ENCODE measurements at regions not wholly inside any gene's neighbourhood (a gene's known extent, or its start where the extent isn't known, plus 50 kb on each side); places are given as distances from the start of the nearest gene placed in this dataset.

DNA sequence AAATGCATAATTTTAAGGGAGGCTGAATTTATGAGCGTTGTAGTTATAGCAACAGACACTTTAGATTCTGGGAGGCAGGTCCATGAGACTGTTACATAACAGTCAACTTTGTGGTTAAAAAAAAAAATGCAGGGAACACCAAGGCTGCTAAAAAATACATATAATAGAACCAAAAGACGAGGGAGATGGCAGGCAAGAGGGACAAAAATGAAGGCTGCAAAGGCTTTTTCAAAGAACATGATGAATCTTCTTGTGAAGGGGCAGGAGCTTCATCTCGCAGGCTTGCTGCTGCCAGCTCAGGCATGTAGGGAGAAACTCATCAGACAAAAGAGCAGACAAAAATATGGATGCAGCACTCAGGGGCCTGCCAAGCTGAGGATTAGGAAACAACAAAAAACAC lies 243.9 kb downstream of the SHQ1 start:
- DNase-seq (ENCODE audit: low read depth in 1 of 2, low spot score in 1 of 2) (no peak), ATAC-seq (no peak), FAIRE-seq (no peak)
- no peak overlapping the region for H3K4me3 ChIP-seq
- WGBS (ENCODE audit: missing lambda C conversion rate): 50% methylated on average over 3 of the region's 3 CpGs
- CTCF ChIA-PET: interaction anchor here (0.6 to 1.6 kb wide), 4 partner anchors 14 to 791 kb away, joined by 3 to 6 read pairs (median 3); no protein-coding TSS in a partner anchor
- no peak overlapping the region for H3K4me2 ChIP-seq
- no peaks in the 10 kb centered on the region for H3K4me1 ChIP-seq
- TF ChIP-seq POLR2AphosphoS2 (conservative IDR thresholded peaks at IDR 0.05; ENCODE audit: low read length): no peak
- TF ChIP-seq CHD4 (IDR thresholded peaks at IDR 0.05; ENCODE audit: borderline replicate concordance): no peak
- no peak for TF ChIP-seq NPAS2 (CRISPR knock-in tag; IDR thresholded peaks at IDR 0.05; ENCODE audit: borderline replicate concordance)
- no peak for TF ChIP-seq JUNB (IDR thresholded peaks at IDR 0.05)
- TF ChIP-seq ZSCAN20 (CRISPR knock-in tag; IDR thresholded peaks at IDR 0.05): no peak
- no peak for TF ChIP-seq FOXS1 (CRISPR knock-in tag; IDR thresholded peaks at IDR 0.05)
- TF ChIP-seq, protein P1, sequence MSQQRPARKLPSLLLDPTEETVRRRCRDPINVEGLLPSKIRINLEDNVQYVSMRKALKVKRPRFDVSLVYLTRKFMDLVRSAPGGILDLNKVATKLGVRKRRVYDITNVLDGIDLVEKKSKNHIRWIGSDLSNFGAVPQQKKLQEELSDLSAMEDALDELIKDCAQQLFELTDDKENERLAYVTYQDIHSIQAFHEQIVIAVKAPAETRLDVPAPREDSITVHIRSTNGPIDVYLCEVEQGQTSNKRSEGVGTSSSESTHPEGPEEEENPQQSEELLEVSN (IDR thresholded peaks at IDR 0.05; ENCODE audit: borderline replicate concordance, low read depth): no peak
- no peak for TF ChIP-seq MAZ (IDR thresholded peaks at IDR 0.05; ENCODE audit: borderline replicate concordance, low read depth, low read length)
- TF ChIP-seq, protein P2, sequence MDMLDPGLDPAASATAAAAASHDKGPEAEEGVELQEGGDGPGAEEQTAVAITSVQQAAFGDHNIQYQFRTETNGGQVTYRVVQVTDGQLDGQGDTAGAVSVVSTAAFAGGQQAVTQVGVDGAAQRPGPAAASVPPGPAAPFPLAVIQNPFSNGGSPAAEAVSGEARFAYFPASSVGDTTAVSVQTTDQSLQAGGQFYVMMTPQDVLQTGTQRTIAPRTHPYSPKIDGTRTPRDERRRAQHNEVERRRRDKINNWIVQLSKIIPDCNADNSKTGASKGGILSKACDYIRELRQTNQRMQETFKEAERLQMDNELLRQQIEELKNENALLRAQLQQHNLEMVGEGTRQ (IDR thresholded peaks at IDR 0.05): no peak
- no peak for TF ChIP-seq PHF8 (IDR thresholded peaks at IDR 0.05; ENCODE audit: borderline replicate concordance, low read depth)
- TF ChIP-seq TP53 (CRISPR knock-in tag; IDR thresholded peaks at IDR 0.05): no peak
- TF ChIP-seq, protein P3, sequence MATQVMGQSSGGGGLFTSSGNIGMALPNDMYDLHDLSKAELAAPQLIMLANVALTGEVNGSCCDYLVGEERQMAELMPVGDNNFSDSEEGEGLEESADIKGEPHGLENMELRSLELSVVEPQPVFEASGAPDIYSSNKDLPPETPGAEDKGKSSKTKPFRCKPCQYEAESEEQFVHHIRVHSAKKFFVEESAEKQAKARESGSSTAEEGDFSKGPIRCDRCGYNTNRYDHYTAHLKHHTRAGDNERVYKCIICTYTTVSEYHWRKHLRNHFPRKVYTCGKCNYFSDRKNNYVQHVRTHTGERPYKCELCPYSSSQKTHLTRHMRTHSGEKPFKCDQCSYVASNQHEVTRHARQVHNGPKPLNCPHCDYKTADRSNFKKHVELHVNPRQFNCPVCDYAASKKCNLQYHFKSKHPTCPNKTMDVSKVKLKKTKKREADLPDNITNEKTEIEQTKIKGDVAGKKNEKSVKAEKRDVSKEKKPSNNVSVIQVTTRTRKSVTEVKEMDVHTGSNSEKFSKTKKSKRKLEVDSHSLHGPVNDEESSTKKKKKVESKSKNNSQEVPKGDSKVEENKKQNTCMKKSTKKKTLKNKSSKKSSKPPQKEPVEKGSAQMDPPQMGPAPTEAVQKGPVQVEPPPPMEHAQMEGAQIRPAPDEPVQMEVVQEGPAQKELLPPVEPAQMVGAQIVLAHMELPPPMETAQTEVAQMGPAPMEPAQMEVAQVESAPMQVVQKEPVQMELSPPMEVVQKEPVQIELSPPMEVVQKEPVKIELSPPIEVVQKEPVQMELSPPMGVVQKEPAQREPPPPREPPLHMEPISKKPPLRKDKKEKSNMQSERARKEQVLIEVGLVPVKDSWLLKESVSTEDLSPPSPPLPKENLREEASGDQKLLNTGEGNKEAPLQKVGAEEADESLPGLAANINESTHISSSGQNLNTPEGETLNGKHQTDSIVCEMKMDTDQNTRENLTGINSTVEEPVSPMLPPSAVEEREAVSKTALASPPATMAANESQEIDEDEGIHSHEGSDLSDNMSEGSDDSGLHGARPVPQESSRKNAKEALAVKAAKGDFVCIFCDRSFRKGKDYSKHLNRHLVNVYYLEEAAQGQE (IDR thresholded peaks at IDR 0.05): no peak
- H3K9me3 ChIP-seq: no peaks in the 10 kb centered on the region
- no peak overlapping the region for H3K27ac ChIP-seq
- POLR2A ChIA-PET: no interaction called here

DNA sequence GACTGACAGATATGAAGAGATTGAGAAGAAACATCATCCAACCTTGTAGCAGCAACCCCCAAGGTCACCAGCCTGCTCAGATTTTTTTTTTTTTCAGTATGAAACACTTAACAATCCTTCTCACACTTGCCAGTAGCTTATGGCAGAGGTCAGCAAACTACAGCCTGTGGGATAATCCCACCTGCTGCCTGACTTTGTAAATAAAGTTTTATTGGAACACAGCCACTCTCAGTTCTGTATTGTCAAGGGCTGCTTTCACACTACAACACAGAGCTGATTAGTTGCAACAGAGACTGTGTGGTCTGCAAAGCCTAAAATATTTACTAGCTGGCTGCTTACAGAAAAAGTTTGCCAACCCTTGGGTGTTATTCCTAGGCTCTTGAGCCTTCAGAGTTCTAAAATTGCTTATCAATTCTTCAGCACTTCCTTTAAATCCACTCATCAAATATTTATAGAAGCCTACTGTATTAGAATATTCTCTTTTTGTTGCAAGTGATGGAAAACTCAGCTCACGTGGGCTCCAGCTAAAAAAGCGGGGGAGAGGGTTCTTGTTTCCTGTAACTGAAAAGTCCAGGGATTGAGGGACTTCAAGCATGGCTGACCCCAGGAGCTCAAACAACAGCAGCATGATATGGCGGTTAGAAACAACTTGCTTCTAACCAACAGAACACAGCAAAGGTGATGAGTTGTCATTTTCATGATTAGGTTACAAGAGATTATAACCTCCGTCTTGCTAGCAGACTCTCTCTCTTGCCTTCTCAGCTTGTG lies 246.1 kb downstream of the SHQ1 start:
- 50% methylated on average over 4 of the region's 4 CpGs for WGBS (ENCODE audit: missing lambda C conversion rate)
- Histone ChIP-seq H3K27ac (no peak overlapping the region), H3K4me2 (no peak overlapping the region), H3K9me3 (no peaks in the 10 kb centered on the region), H3K4me1 (no peaks in the 10 kb centered on the region), H3K4me3 (no peak overlapping the region)
- ATAC-seq: no peak
- no peak for FAIRE-seq
- ChIA-PET POLR2A (interaction anchor here (0.5 kb wide), 1 partner anchor 106 kb away, joined by 3 read pairs; no protein-coding TSS in a partner anchor), CTCF (interaction anchor here (0.9 kb wide), 1 partner anchor 64 kb away, joined by 3 read pairs; no protein-coding TSS in a partner anchor)
- no peak for DNase-seq (ENCODE audit: low read depth in 1 of 2, low spot score in 1 of 2)
- no peak for TF ChIP-seq RFX5 (IDR thresholded peaks at IDR 0.05)
- no peak for TF ChIP-seq EHF (CRISPR knock-in tag; IDR thresholded peaks at IDR 0.05)
- TF ChIP-seq SMC3 (IDR thresholded peaks at IDR 0.05): no peak
- TF ChIP-seq, protein P4, sequence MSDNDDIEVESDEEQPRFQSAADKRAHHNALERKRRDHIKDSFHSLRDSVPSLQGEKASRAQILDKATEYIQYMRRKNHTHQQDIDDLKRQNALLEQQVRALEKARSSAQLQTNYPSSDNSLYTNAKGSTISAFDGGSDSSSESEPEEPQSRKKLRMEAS (IDR thresholded peaks at IDR 0.05): no peak
- TF ChIP-seq, protein P1 (IDR thresholded peaks at IDR 0.05; ENCODE audit: borderline replicate concordance, low read depth): no peak
